Neuronal stem cell (in vitro differentiated cells): ENCODE measurements at regions not wholly inside any gene's neighbourhood (a gene's known extent, or its start where the extent isn't known, plus 50 kb on each side); places are given as distances from the start of the nearest gene placed in this dataset.

Source experiments
- DNase-seq: peaks from one replicate; pipeline ENCODE4 v3.0.0-alpha.2; 2013; ENCODE audit warnings: low spot score
- H2AFZ ChIP-seq: one replicate; pipeline ENCODE4 v1.6.1; 2013; ENCODE audit warnings: mild to moderate bottlenecking, low read length, inconsistent platforms
- H2AK5ac ChIP-seq: 2 replicates; pipeline ENCODE4 v1.6.1; 2013; ENCODE audit warnings: low read depth, mild to moderate bottlenecking, inconsistent platforms, low read length, moderate library complexity, mixed read lengths
- H2BK120ac ChIP-seq: 2 replicates; pipeline ENCODE4 v1.6.1; 2013; ENCODE audit warnings: low read depth, mild to moderate bottlenecking, inconsistent platforms, low read length, moderate library complexity, mixed read lengths
- H2BK12ac ChIP-seq: one replicate; pipeline ENCODE4 v1.6.1; 2013; ENCODE audit warnings: low read length, inconsistent platforms
- H2BK15ac ChIP-seq: 2 replicates; pipeline ENCODE4 v1.6.1; 2013; ENCODE audit warnings: mild to moderate bottlenecking, low read length, inconsistent platforms, mixed read lengths
- H2BK5ac ChIP-seq: one replicate; pipeline ENCODE4 v1.6.1; 2013; ENCODE audit warnings: inconsistent platforms, mild to moderate bottlenecking, low read length, moderate library complexity
- H3K14ac ChIP-seq: one replicate; pipeline ENCODE4 v1.6.1; 2013; ENCODE audit warnings: low read length, inconsistent platforms
- H3K18ac ChIP-seq: 2 replicates; pipeline ENCODE4 v1.6.1; 2013; ENCODE audit warnings: low read length, inconsistent platforms
- H3K23ac ChIP-seq: 2 replicates; pipeline ENCODE4 v1.6.1; 2013; ENCODE audit warnings: low read depth, mild to moderate bottlenecking, mixed read lengths, low read length, inconsistent platforms; ENCODE audit not compliant: poor library complexity
- H3K27ac ChIP-seq: replicated peaks from 3 replicates; pipeline ENCODE4 v1.5.1; 2013; ENCODE audit warnings: low read length, inconsistent platforms
- H3K27me3 ChIP-seq, 3 experiments: 2 replicates each; pipeline ENCODE4 v1.6.1; 2013; ENCODE audit warnings: low read length in 3 of 3, mild to moderate bottlenecking in 2 of 3, inconsistent platforms in 1 of 3, low read depth in 1 of 3, mixed read lengths in 1 of 3, moderate library complexity in 1 of 3; ENCODE audit not compliant: control insufficient read depth in 3 of 3, insufficient read depth in 3 of 3
- H3K36me3 ChIP-seq, 2 donors: replicated peaks in 1 of 2; 2 replicates each; pipeline ENCODE4 v1.6.1; 2013; ENCODE audit warnings: low read length in 2 of 2; ENCODE audit not compliant: control insufficient read depth in 2 of 2, insufficient read depth in 2 of 2
- H3K4ac ChIP-seq: 2 replicates; pipeline ENCODE4 v1.6.1; 2013; ENCODE audit warnings: inconsistent platforms, mild to moderate bottlenecking, low read length, moderate library complexity
- H3K4me1 ChIP-seq, 2 donors: 1 replicate in 1 of 2; 2 replicates in 1 of 2; pipeline ENCODE4 v1.6.1; 2013; ENCODE audit warnings: low read length in 2 of 2, low read depth in 1 of 2; ENCODE audit not compliant: control insufficient read depth in 2 of 2, insufficient read depth in 1 of 2
- H3K4me2 ChIP-seq: one replicate; pipeline ENCODE4 v1.6.1; 2013; ENCODE audit warnings: mild to moderate bottlenecking, low read length, inconsistent platforms; ENCODE audit not compliant: insufficient read depth, poor library complexity, severe bottlenecking
- H3K4me3 ChIP-seq, 2 donors: 2 replicates each; pipeline ENCODE4 v1.5.1; 2013; ENCODE audit warnings: low read length in 2 of 2, mild to moderate bottlenecking in 2 of 2, inconsistent platforms in 1 of 2, moderate library complexity in 1 of 2
- H3K79me1 ChIP-seq: one replicate; pipeline ENCODE4 v1.6.1; 2013; ENCODE audit warnings: low read depth, mild to moderate bottlenecking, inconsistent platforms, low read length, moderate library complexity
- H3K9ac ChIP-seq: one replicate; pipeline ENCODE4 v1.6.1; 2013; ENCODE audit warnings: mild to moderate bottlenecking, low read depth, low read length, inconsistent platforms; ENCODE audit not compliant: poor library complexity
- H3K9me3 ChIP-seq, 2 donors: replicated peaks in 1 of 2; 2 replicates each; pipeline versions ENCODE3 to v1.6.1; 2013; ENCODE audit warnings: low read length in 2 of 2, mild to moderate bottlenecking in 2 of 2, inconsistent platforms in 1 of 2, low read depth in 1 of 2, mixed read lengths in 1 of 2, moderate library complexity in 1 of 2; ENCODE audit not compliant: control insufficient read depth in 2 of 2, insufficient read depth in 1 of 2
- H4K8ac ChIP-seq: one replicate; pipeline ENCODE4 v1.6.1; 2013; ENCODE audit warnings: low read depth, mild to moderate bottlenecking, inconsistent platforms, low read length, moderate library complexity
- H4K91ac ChIP-seq: one replicate; pipeline ENCODE4 v1.6.1; 2013; ENCODE audit warnings: low read length, low read depth, mild to moderate bottlenecking, inconsistent platforms; ENCODE audit not compliant: poor library complexity
- WGBS, 2 donors: extraction: QIAGEN DNeasy Blood & Tissue Kit; methylation state at CpG; one replicate each; pipeline ENCODE4 v1.1.7; 2013; ENCODE audit warnings: missing lambda C conversion rate in 2 of 2, mixed read lengths in 1 of 2; ENCODE audit not compliant: insufficient read length in 2 of 2, insufficient replicate concordance in 1 of 2; ENCODE audit errors: extremely low coverage in 2 of 2; 5-methylcytosine and 5-hydroxymethylcytosine counted together

GRCh38 chr4:114383721-114384120, 214.9 kb upstream of the UGT8 start:
- no peak overlapping the region for H4K91ac ChIP-seq
- DNase-seq, result no peak
- no peak overlapping the region for H2BK12ac ChIP-seq
- no peaks in the 10 kb centered on the region for H3K79me1 ChIP-seq
- H3K36me3 ChIP-seq, result no peaks in the 10 kb centered on the region
- no peak overlapping the region for H3K27ac ChIP-seq
- H2BK5ac ChIP-seq, result no peak overlapping the region
- H3K9ac ChIP-seq, result no peak overlapping the region
- H3K23ac ChIP-seq, result no peak overlapping the region
- no peak overlapping the region for H3K4me3 ChIP-seq
- no peak overlapping the region for H2AK5ac ChIP-seq
- no peak overlapping the region for H2AFZ ChIP-seq
- no peaks in the 10 kb centered on the region for H3K27me3 ChIP-seq
- peaks cover 0 to 2% of the 10 kb centered on the region in 2 donors for H3K4me1 ChIP-seq
- H3K9me3 ChIP-seq, result no peaks in the 10 kb centered on the region
- no peak overlapping the region for H3K18ac ChIP-seq
- no CpG with 5 or more reads among the region's 1 CpG for WGBS, 2 donors
- H2BK120ac ChIP-seq, result no peak overlapping the region
- H2BK15ac ChIP-seq, result no peak overlapping the region
- no peak overlapping the region for H3K14ac ChIP-seq
- no peak overlapping the region for H4K8ac ChIP-seq
- no peak overlapping the region for H3K4ac ChIP-seq
- no peak overlapping the region for H3K4me2 ChIP-seq

GRCh38 chr4:114384629-114385028, 214.0 kb upstream of the UGT8 start:
- Histone ChIP-seq H3K18ac (no peak overlapping the region), H3K4me2 (no peak overlapping the region), H3K4me1 (peaks cover 0 to 2% of the 10 kb centered on the region in 2 donors), H3K4ac (no peak overlapping the region), H3K23ac (no peak overlapping the region), H3K4me3 (no peak overlapping the region), H3K27me3 (no peaks in the 10 kb centered on the region), H2AK5ac (no peak overlapping the region), H2BK12ac (no peak overlapping the region), H2BK15ac (no peak overlapping the region), H2AFZ (no peak overlapping the region), H3K27ac (no peak overlapping the region), H4K8ac (no peak overlapping the region), H2BK120ac (no peak overlapping the region), H3K79me1 (no peaks in the 10 kb centered on the region), H3K36me3 (no peaks in the 10 kb centered on the region), H2BK5ac (no peak overlapping the region), H3K14ac (no peak overlapping the region), H3K9me3 (peaks cover 0 to 4% of the 10 kb centered on the region in 2 donors), H4K91ac (no peak overlapping the region), H3K9ac (no peak overlapping the region)
- no CpG with 5 or more reads among the region's 4 CpGs for WGBS, 2 donors
- no peak for DNase-seq

DNA sequence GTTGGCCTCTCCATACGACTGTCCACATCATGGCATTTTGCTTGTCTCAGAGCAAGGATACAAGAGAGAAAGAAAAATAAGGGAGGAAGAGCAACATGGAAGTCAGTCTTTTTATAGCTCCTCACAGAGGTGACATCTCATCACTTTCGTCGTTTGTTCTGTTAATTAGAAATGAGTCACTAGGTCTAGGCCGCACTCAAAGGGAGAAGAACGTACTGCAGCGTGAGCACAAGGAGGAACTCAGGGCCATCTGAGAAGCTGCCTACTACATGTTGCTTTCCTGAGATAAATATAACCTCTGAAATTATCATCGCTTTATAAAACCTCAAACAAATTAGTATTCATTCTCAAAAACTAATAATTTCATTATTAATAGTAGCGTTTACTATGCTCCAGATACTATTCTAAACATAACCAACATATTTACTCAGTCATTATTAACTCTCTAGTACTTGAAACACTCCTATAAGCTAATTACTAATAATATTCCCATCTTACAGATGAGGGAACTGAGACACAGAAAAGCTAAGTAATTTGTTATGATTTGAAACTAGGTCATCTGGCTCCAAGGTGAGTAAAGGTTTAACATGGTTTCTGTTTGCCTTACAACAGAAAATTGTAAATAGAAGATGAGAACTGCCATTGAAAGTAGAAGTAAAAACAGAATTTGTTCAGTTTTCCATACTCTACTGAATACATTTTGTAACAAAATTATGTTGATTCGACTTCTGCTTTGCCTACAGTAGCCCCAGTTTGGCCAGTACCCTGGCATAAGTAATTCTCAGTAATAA, 213.2 kb upstream of the UGT8 start:
- H3K4me3 ChIP-seq, result no peak overlapping the region
- 100% methylated on average over 1 to 2 of the region's 9 CpGs for WGBS, 2 donors

GRCh38 chr4:114386637-114387233, 211.9 kb upstream of the UGT8 start:
- H2AFZ ChIP-seq, result no peak overlapping the region
- no peak overlapping the region for H3K9ac ChIP-seq
- H3K9me3 ChIP-seq, result peaks cover 0 to 4% of the 10 kb centered on the region in 2 donors
- H4K91ac ChIP-seq, result no peak overlapping the region
- H3K36me3 ChIP-seq, result no peaks in the 10 kb centered on the region
- no peak overlapping the region for H3K14ac ChIP-seq
- peaks cover 0 to 2% of the 10 kb centered on the region in 2 donors for H3K4me1 ChIP-seq
- no peaks in the 10 kb centered on the region for H3K79me1 ChIP-seq
- no peak overlapping the region for H2BK12ac ChIP-seq
- H3K4ac ChIP-seq, result no peak overlapping the region
- no peak overlapping the region for H3K23ac ChIP-seq
- H3K4me2 ChIP-seq, result no peak overlapping the region
- H3K27me3 ChIP-seq, result no peaks in the 10 kb centered on the region
- no peak overlapping the region for H3K4me3 ChIP-seq
- no peak overlapping the region for H2BK5ac ChIP-seq
- no peak overlapping the region for H2BK120ac ChIP-seq
- H2BK15ac ChIP-seq, result no peak overlapping the region
- no peak overlapping the region for H2AK5ac ChIP-seq
- peak; percentile 17 for DNase-seq
- no peak overlapping the region for H3K27ac ChIP-seq
- WGBS, 2 donors, result no CpG with 5 or more reads among the region's 5 CpGs
- H3K18ac ChIP-seq, result no peak overlapping the region
- no peak overlapping the region for H4K8ac ChIP-seq

More for the DNA sequence above, 213.2 kb upstream of the UGT8 start:
- DNase-seq, result no peak
- Histone ChIP-seq H2BK120ac (no peak overlapping the region), H2AFZ (no peak overlapping the region), H4K91ac (no peak overlapping the region), H2AK5ac (no peak overlapping the region), H3K14ac (no peak overlapping the region), H3K27ac (no peak overlapping the region), H2BK5ac (no peak overlapping the region), H3K18ac (no peak overlapping the region), H3K36me3 (no peaks in the 10 kb centered on the region), H3K27me3 (no peaks in the 10 kb centered on the region), H3K23ac (no peak overlapping the region), H4K8ac (no peak overlapping the region), H3K9me3 (peaks cover 0 to 4% of the 10 kb centered on the region in 2 donors), H2BK15ac (no peak overlapping the region), H3K9ac (no peak overlapping the region), H3K79me1 (no peaks in the 10 kb centered on the region), H3K4me1 (peaks cover 0 to 2% of the 10 kb centered on the region in 2 donors), H2BK12ac (no peak overlapping the region), H3K4me2 (no peak overlapping the region), H3K4ac (no peak overlapping the region)
